ENCODE measurements at regions not wholly inside any gene's neighbourhood (a gene's known extent, or its start where the extent isn't known, plus 50 kb on each side); places are given as distances from the start of the nearest gene placed in this dataset.

DNA sequence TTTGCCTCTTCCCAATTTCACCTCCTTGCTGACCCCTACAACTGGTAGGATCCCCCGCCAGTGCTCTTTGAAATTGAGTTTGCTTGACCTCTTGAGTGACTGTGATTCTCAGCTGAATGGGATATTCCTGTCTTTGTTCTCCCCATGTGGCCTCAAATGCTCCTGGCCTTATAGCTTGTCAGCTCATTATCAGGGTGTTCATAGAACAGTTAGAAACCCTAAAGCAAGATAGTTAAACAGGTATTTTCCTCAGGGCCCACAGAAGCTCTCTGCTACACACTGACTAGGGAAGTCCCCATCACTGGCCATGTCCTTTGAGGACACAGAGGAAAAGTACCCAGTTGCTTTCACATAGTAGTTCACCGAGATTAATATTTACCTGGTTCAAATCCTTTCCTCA is 211.5 kb upstream of the DTNBP1 start:
- no peak overlapping the region for H3K4me3 ChIP-seq (ENCODE audit: low read depth, low read length)
- no peak for DNase-seq
- no peaks in the 10 kb centered on the region for H3K27me3 ChIP-seq (replicated peaks; ENCODE audit: control insufficient read depth, insufficient read depth, low read length)
- no peaks in the 10 kb centered on the region for H3K36me3 ChIP-seq (ENCODE audit: control insufficient read depth, insufficient read depth, low read length)
- no peaks in the 10 kb centered on the region for H3K9me3 Mint-ChIP-seq (ENCODE audit: unreplicated experiment)
- no peak for TF ChIP-seq CTCF (IDR thresholded peaks at IDR 0.05; ENCODE audit: insufficient read depth in 1 of 2, low read depth in 1 of 2, low read length in 1 of 2, severe bottlenecking in 1 of 2, unreplicated experiment in 1 of 2)
- H3K4me3 Mint-ChIP-seq (ENCODE audit: unreplicated experiment): no peak overlapping the region
- CTCF ChIA-PET: interaction anchor here (0.6 kb wide), 1 partner anchor 800 kb away, joined by 5 read pairs; no protein-coding TSS in a partner anchor
- H3K27ac Mint-ChIP-seq (ENCODE audit: unreplicated experiment): no peak overlapping the region
- POLR2A ChIA-PET: no interaction called here
- intact Hi-C loops (cut with micrococcal nuclease; ENCODE audit: unreplicated experiment): no loop called here
- H3K4me1 ChIP-seq: no peaks in the 10 kb centered on the region
- no peaks in the 10 kb centered on the region for H3K9me3 ChIP-seq
- no TSS peak for BruUV-seq (replicated peaks)
- no peaks in the 10 kb centered on the region for H3K36me3 Mint-ChIP-seq (ENCODE audit: insufficient read depth, unreplicated experiment)
- peaks cover 7% of the 10 kb centered on the region for H3K4me1 Mint-ChIP-seq (ENCODE audit: low read depth, unreplicated experiment)
- H3K27me3 Mint-ChIP-seq (ENCODE audit: insufficient read depth, unreplicated experiment): peaks cover 9% of the 10 kb centered on the region

GRCh38 chr6:15872241-15873103 is 209.6 kb upstream of the DTNBP1 start:
- H3K27me3 Mint-ChIP-seq (ENCODE audit: insufficient read depth, unreplicated experiment): peaks cover 9% of the 10 kb centered on the region
- H3K4me1 ChIP-seq: no peaks in the 10 kb centered on the region
- POLR2A ChIA-PET: no interaction called here
- H3K36me3 ChIP-seq (ENCODE audit: control insufficient read depth, insufficient read depth, low read length): no peaks in the 10 kb centered on the region
- no peaks in the 10 kb centered on the region for H3K27me3 ChIP-seq (replicated peaks; ENCODE audit: control insufficient read depth, insufficient read depth, low read length)
- H3K4me1 Mint-ChIP-seq (ENCODE audit: low read depth, unreplicated experiment): peaks cover 7% of the 10 kb centered on the region
- CTCF ChIA-PET: no interaction called here
- no peak for DNase-seq
- no peak overlapping the region for H3K4me3 ChIP-seq (ENCODE audit: low read depth, low read length)
- no peak overlapping the region for H3K4me3 Mint-ChIP-seq (ENCODE audit: unreplicated experiment)
- no peak overlapping the region for H3K27ac Mint-ChIP-seq (ENCODE audit: unreplicated experiment)
- H3K9me3 Mint-ChIP-seq (ENCODE audit: unreplicated experiment): no peaks in the 10 kb centered on the region
- intact Hi-C loops (cut with micrococcal nuclease; ENCODE audit: unreplicated experiment): no loop called here
- no peaks in the 10 kb centered on the region for H3K9me3 ChIP-seq
- TF ChIP-seq CTCF (IDR thresholded peaks at IDR 0.05; ENCODE audit: insufficient read depth in 1 of 2, low read depth in 1 of 2, low read length in 1 of 2, severe bottlenecking in 1 of 2, unreplicated experiment in 1 of 2): no peak
- BruUV-seq (replicated peaks): no TSS peak
- H3K36me3 Mint-ChIP-seq (ENCODE audit: insufficient read depth, unreplicated experiment): no peaks in the 10 kb centered on the region

DNA sequence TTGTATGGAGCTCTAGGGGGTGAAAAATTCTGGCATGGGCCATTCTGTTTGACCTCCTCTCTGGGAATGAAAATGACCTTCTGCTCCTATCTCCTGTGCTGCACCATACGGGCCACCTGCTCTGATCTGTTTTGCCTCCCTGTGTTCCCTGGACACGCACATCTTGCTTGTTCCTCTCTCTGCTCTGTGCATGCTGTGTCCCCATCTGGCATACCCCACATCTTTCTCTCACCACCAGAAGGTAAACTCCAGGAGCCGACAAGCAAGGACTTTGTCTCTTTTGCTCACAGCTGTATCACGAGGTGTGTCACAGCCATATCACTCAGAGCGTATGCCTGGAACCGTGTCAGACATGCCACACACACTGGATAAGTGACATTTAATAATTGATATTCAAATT is 208.4 kb upstream of the DTNBP1 start:
- BruUV-seq (replicated peaks): no TSS peak
- intact Hi-C loops (cut with micrococcal nuclease; ENCODE audit: unreplicated experiment): no loop called here
- DNase-seq: no peak
- POLR2A ChIA-PET: no interaction called here
- CTCF ChIA-PET: no interaction called here
- Mint-ChIP-seq H3K27me3 (ENCODE audit: insufficient read depth, unreplicated experiment) (peaks cover 12% of the 10 kb centered on the region), H3K36me3 (ENCODE audit: insufficient read depth, unreplicated experiment) (no peaks in the 10 kb centered on the region), H3K27ac (ENCODE audit: unreplicated experiment) (no peak overlapping the region), H3K4me3 (ENCODE audit: unreplicated experiment) (no peak overlapping the region), H3K4me1 (ENCODE audit: low read depth, unreplicated experiment) (peaks cover 1% of the 10 kb centered on the region), H3K9me3 (ENCODE audit: unreplicated experiment) (no peaks in the 10 kb centered on the region)
- Histone ChIP-seq H3K36me3 (ENCODE audit: control insufficient read depth, insufficient read depth, low read length) (no peaks in the 10 kb centered on the region), H3K4me1 (no peaks in the 10 kb centered on the region), H3K9me3 (no peaks in the 10 kb centered on the region), H3K27me3 (replicated peaks; ENCODE audit: control insufficient read depth, insufficient read depth, low read length) (no peaks in the 10 kb centered on the region), H3K4me3 (ENCODE audit: low read depth, low read length) (no peak overlapping the region)
- no peak for TF ChIP-seq CTCF (IDR thresholded peaks at IDR 0.05; ENCODE audit: insufficient read depth in 1 of 2, low read depth in 1 of 2, low read length in 1 of 2, severe bottlenecking in 1 of 2, unreplicated experiment in 1 of 2)
